NCI-H748 treated with DMSO at 0.1 percent for 48 hours (cell line): ENCODE measurements at regions not wholly inside any gene's neighbourhood (a gene's known extent, or its start where the extent isn't known, plus 50 kb on each side); places are given as distances from the start of the nearest gene placed in this dataset.
A peak's percentile ranks its signal among the peaks of the same experiment; 100 is the strongest.

Experiments
- DNase-seq: peaks from one replicate; lab custom pipeline; 2025; lab: John Stamatoyannopoulos, UW

DNA sequence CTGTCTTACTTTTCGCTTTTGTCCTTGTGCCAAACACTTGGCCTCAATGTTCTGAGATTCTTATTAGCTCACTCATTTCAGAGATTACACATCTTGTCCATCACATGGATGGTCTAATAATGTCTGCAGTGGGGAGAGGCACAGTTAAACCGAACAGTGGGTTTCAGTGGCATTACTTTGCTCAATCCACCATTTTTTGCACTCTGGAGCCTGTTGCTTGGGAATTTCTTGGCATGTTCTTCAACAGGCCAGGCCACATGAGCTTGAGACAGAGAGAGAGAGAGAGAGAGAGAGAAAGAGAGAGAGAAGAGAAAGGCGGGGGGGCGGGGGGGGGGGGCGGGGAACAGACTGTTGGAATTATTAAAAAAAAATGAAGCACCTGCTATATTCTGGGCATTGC is 1327.8 kb upstream of the WWC1 start:
- no peak for DNase-seq

DNA sequence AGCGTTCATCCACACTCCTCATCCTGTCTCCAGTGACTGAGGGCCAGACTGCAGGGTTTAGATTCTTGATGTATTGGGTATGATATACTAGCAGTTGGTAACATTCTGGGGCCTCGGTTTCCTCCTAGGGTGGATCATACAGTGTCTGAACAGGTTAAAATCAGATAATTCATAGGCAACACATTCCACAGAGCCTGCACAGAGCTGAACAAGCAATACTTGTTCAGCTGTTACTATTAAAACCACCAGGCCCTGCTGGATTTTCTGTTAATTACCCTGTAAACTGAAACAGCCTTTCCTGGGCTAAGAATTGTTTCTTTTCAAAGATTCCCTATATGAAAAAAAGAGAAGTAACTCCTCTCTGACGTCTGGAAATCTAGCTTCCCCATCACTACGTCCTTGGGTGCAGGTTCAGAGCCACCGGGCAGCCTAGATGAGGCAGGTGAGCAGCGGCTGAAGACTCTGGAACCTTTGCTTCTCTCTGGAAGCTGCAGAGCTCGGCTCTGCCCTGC is 1313.5 kb upstream of the WWC1 start:
- DNase-seq: no peak

DNA sequence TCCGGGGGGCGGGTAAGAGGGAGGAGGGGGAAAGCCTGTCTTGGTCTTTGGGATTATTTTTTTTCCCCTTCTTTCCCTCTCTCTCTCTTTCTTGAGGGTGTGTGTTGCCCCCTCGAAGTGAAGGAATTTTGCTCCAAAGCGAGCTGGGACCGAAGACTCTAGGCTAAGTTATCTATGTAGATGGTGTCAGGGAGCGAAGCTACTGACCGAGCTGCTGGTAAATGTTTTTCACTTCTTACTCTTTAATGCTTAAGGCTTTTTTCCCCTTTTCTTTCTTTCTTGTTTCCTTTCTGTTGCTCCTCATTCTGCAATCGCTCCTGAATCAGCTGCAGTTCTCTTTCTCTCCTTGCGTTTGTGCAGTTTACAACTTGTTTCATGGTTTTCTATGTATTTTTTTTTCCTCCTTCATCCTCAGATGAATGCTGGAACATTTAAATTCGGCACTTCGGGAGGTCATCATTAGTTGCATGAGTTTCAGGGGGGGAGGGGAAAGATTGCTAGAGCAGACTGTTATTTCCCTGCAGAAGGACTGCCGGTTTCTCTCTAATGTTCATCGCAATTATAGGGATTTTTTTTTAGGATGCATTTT is 1312.0 kb upstream of the WWC1 start:
- DNase-seq: no peak

DNA sequence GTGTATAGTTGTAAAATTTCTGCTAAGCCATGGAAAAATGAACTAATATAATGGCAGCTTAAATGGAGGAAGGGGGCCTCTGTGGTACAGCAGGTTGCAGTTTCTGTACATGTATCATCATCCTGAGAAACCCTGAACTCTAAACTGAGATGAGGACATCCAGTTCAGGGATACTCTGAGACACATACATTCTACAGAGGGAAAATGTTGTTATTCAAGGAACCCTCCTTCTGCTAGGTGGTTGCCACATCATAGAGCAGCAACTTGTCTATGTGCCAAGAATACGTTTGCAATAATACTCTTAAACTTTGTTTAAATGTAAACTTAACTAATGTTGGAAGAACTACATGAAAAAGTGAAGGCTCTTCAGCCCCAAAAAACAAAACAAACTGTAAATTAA is 1310.8 kb upstream of the WWC1 start:
- no peak for DNase-seq

DNA sequence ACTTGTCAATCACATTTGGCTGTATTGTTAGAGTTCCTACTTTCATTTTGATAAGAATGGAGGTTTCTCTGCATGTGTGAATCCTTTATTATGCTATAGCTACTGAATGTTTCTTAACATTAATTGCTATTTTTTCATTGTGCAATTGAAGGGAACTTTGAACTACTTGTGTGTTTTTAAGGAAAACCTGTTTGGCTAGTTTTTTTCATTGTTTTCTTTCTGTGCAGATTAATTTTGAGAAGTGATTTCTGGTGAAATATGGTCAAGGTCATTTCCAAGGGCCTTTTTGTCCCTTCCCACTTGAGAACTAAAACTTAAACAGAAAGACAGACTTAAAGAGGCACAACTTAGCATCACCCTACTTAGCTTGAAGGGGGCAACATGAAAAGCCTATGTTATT is 1309.2 kb upstream of the WWC1 start:
- DNase-seq: no peak

DNA sequence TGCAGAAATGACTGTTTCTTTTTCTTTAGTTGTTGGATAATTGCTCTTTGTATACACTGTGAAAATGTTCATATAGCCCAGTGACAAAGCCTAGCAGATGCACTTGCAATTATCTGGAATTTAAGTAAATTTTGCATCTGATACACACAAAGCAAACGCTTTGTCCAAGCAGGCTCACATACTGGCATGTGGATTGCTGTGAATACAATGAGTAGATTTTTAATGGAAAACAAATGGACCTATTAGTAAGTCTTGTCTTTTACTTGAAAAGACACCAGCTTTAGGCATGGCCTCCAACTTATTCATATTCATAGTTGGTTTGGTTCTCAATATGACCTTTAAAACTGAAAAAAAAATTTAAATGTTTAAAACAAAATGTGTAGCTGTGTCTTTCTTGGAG is 1299.8 kb upstream of the WWC1 start:
- no peak for DNase-seq

DNA sequence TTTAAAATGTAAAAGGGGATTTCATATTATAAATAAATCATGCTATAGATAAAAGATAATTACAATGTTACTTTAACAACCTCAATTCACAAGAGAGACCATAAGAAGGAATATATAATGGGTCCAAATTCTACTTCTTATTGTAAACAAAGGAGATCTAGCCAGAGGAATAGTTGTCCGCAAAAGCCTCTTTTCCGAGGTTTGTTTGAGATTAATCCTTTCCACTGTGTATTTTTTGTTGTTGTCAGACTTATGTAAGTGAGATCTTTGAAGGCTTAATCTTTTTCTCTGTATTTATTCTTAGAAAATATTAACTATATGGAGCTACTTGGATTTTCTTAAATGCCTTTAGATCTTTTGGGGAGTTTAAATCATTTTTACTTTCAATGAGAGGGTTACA is 1299.3 kb upstream of the WWC1 start:
- DNase-seq: no peak

DNA sequence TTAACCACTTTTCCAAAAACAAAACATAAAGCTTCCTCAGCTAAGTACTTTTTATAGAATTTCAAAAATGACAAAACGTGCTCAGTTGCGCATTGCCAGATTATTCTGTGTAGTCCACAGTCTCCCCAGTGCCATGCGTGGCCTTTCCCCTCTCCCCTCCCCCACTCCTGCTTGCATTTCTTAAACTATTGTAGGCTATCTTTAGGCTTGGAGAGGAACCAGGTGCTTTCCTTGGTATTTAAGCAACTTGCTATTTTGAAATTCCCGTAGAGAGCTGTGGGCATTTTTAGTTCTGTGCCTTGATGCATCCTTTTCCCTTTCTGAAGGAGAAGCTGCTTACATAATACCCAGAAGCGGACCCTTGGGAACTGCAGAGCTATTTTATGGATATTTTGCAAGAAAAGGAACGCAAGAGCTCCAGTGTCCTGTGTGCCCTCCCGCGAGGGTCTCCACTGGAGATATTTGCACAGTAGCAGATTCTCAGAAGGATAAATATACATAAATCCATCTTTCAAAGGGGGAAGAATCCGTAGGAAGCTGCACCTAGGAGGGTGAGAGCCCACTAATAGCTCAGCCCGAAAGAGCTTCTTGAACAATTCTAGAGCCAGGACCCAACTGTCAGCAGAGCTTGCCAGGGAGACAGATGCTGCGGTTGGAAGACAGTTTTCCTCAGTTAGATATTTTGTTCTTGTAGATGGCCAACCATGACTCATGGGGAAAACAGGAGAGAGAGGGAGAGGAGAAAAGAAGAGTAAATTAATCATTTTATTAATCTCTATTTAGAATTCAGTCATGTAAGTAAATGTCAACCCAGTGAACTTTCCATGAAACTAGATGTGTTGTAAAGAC is 1298.3 kb upstream of the WWC1 start:
- DNase-seq: no peak

DNA sequence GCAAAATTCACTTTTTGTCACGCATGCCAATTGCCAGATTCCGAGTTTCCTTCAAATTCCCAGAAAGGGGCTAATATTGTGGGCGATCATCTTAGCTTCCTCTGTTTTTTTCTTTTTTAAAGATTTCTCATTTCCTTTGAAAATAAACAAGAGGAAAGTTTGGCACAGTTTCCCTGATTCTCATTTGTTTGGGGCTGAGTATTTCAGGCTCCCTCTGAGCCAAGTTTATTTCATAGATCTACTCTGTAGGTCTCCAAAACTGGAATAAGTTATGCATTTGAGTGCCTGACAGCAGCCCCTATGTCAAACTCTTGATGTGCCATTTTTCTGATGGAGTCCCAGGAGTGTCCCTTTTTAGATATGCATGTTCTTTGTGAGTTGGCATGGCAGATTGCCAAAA is 1297.2 kb upstream of the WWC1 start:
- no peak for DNase-seq

DNA sequence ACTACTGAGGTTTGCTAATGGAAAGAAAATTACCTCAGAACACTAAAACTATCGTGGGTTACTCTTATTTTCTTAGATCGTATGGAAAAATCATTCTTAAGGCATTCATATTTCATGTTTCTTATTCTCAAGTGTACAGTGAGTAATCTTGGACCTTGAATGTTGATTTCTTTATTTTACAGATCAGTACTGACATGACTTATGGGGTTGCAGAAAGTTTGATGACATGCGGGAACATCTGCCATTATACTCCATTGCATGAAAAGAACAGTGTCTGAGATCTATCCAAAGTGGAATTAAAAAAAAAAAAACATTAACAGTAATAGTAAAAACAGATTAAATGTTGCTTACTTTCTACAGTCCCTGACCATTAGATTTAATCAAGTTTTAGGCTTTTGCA is 1290.2 kb upstream of the WWC1 start:
- DNase-seq: no peak

DNA sequence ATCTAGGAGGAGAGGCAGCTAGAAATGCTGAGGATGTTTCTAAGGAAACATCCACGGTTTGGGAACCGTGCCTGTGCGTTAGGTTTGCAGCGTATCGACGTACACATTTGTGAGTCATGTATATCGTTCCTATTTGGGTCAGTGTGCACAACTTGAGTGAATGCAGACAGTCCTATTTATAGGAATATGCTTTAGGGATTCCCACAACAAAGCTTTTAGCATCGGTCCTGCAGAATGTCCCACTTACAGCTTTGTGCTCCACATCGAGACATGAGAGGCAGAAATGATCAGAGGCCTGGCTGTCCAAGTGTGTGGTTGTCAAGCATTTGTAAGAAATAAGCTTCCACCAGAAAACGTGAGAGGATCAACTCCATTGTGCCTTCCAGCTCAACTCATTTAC is 1282.7 kb upstream of the WWC1 start:
- no peak for DNase-seq

DNA sequence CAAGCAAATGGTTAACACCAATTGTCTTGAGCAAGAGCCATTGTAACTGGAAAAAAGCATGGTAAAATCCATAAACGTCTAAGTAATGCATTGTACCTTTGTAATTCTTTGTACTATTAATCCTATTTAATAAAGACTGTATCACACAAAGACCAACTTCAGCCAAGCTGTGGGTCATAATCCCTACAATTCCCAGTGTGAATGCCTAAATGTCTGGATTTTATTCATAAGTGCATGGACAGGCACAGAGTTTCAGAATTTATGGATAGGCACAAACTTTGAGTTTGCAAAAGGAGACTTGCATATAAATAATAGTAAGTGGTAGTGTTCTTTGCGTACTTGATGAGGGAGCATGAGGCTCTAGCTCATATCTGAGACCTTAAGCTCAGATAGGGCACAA is 1280.2 kb upstream of the WWC1 start:
- no peak for DNase-seq

DNA sequence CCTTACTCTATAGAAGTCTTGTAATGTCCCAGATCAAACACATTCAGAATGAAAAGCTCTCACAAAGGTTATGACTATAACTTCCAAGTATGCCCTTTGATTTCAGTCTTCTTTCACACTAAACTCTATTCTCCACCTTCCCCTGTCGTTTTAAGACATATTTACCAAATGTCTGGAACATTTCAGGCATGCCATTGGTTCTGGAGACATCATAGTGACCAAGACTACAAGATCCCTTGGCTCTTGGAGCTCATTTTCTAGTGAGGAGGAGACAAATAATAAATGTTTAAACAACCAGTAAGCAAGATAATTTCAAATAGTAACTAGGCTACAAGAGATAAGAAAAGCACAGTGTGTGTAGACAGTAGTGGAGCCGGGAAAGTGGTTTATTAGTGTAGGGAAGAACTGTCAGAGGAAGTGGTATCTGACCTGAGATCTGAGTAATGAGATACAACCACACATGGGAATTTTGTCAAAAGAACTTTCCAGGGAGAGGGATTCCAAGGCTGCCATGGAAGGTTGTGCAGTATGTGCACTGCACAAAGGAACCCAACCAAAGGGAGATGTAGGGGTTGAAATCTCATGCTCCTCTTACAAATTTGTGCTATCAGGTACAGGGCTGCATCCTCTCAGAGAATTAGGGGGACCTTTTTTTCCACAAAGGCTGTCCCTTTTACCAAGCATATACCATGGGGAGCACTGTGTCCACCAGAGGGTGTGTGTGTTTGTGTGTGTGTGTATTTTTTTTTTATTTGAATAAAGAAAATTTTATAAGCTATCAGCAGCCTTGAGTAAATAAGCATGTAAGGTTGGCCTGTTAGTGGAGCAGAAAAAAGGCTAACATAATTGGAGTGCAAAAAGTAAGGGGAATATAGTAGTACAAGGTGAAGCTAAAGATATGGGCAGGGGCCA is 1279.1 kb upstream of the WWC1 start:
- DNase-seq: no peak

DNA sequence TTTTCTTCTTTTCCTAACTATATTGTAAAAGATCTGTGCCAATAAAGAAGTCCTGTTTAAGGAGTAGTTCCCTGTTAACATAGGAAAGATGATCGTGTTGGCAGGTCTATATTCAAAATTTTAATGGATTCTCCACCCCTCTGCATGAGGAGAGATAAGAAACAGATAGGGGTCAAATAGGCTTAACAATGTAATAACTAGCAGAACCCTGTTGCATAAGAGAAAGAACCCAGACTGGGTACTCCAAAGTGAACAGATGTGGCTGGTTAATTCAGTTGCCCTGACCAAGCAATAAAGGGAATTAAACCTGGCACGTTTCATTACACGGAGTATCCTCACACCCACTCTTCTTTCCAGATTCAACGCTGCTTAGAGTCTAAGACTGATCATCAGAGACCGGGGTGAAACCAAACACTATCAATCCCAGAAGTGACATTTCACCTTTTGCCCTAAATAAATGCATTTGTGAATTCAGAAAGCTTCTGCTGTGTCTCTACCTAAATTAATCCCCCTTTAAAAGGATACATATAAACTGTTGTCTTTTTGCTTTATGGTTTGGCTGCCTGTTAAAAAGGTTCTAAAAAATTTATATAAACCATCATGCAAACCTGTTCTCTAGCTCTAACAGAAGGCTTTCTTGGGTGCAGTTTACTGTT is 1276.9 kb upstream of the WWC1 start:
- DNase-seq: no peak

DNA sequence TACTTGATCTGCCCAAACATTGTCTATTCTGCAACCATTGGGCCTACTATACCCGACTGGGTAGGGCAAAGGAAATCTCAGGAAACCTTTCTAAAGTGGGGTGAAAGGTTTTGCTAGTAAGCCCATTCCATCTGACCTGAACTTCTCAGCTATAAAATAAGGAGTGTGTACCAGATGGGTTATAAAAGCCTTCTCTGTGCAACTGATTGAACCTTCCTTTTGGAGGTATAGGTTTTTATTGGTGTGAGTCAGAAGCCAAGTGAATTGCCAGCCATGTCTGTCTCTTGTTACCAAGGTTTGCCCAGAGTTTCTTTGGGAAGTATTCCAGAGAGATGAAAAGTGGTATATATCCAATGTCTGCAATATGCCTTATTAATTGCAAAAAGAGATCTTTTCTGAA is 1271.0 kb upstream of the WWC1 start:
- DNase-seq: no peak

DNA sequence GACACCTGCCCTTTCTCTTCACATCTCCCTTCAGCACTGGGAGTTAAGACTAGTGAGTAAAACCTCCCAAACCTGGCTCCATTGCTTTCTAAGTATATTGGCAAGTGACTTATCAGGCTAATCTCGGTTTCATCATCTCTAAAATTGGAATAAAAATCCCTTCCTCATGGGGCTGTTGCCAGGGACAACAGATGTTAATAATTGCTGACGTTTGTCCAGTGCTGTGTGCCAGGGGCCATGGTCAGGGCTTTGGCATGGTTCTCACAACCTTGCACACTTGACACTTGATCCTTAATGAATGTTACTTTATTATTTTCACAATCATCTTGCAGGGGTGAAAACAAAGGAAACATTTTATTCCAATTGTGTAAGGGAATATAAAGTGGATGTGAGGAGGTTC is 1262.0 kb upstream of the WWC1 start:
- no peak for DNase-seq

DNA sequence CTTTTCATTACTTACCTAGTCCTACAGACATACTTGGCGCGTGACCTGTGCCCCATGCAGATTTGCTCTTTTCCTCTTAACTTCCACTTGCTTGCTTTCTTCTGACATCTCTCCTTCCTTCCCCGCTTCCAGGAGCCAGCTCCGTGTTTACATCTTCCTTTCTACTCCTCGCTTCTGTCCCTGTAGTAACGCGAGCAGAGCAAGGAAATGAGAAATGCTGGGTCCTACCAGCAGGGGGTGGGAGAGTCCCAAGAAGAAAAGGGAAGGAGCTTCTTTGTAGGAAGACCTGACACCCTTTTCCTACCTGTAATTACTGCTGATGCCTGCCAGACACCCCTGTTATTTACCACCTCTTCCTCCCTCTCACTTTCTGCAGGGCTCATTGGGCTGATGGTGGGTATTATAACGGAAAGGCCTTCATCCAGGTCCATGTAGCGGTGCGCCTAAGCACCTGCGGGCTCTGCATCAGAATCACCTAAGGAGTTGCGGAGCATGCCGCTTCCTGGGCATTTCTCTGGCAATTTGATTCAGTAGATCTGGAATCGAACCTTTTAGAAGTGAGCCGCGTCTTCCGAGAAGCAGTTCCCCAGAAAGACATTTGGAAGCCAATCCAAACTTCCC is 1260.8 kb upstream of the WWC1 start:
- no peak for DNase-seq

DNA sequence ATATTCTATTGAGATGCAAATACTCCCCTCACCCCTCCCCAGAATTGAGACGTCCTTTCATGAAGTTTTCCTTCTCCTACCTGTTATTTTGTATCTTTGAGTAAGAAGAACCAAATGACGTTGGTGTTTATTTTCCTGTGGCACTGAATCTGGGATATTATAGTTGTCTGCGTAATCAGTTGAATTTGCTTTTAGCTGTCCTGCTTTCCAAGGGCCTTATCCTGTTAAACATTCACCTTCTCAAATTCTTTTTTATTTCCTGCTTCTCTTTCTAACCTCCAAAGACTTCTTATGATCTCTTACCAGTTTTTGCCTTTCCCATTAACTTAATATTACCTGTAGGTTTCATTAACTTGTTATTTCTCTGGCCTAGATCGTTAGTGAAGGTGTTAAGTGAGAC is 1254.9 kb upstream of the WWC1 start:
- no peak for DNase-seq

DNA sequence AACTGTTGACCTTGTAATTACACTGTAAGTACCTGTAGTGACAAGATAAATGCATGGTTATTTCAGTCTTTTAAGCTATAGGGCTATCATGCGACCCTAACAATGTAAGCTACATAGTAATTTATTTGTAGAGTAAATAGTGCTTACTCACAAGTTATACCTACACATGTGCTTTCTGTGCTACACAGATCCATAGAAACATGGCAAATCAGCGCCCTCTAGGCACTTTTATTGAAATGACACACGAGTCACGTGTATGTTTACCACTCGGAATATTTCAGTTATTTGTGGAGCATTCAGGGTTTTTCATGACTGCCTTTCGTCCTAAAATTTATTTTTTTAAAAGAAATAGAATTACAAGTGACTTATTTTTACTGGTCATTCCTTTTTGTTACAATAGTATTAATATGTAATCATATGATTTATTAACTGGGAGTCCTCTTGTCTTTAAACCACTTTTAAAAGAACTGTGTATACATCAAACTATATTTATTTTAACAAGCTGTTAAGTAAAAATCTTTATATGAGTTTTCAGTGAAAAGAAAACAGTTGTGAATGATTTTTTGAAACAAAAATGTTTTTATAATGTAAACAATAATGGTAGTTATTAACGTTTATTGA is 1242.3 kb upstream of the WWC1 start:
- DNase-seq: peak; percentile 85

DNA sequence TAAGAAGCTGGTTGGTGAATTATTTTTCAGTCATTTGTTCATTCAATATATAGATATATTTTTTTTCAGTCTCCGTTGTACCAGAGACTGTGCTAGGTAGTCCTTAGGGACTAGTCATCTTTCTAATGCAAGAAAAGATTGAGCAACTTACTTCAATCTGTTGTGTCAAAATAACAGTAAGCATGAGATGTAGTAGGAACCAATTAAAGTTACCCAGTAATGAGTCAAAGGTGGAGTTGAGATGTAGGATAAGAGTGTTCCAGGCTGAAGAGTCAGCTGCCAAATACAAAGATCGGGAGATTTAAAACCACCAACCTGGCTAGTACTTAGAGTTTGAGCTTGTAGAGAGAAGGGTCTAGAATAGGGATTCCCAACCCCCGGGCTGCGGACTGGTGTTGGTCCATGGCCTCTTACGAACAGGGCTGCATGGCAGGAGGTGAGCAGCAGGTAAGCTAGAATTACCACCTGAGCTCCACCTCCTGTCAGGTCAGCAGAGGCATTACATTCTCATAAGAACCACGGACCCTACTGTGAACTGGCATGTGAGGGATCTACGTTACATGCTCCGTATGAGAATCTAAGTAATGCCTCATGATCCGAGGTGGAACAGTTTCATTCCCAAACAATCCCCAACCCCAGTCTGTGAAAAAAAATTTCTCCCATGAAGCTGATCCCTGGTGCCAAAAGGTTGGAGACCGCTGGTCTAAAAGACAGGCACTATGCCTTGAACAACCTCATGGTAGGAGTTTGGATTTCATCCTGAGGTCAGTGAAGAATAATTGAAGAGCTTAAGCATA is 1241.5 kb upstream of the WWC1 start:
- DNase-seq: no peak
